ENCODE measurements at regions not wholly inside any gene's neighbourhood (a gene's known extent, or its start where the extent isn't known, plus 50 kb on each side); places are given as distances from the start of the nearest gene placed in this dataset.

DNA sequence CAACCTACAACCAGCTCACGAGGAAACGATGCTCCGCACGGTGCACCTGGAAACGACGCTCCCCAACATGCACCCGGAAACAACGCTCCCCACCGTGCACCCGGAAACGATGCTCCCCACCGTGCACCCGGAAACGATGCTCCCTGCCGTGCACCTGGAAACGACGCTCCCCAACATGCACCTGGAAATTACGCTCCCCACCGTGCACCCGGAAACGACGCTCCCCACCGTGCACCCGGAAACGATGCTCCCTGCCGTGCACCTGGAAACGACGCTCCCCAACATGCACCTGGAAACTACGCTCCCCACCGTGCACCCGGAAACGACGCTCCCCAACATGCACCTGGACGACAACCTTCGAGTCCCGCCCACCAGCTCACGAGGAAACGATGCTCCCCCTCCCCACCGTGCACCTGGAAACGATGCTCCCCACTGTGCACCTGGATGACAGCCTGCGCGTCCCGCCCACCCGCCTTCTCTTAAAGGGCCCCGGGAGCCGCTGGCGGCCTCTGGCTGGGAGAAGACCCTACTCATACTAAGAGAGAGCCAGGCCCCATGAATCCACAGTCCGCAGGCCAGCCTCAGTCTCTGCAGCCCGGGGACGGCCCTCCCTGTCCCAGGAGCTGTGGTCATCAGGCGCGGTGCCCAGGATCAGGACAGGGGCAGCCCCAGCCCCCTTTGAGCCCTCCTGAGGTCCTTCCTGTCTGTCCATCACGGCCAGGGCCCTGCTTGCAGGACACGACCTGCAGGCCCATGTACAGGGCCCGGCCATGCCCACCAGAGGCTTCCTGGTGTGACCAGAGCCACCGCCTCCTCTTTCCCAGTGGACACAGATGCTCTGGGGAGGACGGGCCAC is 98.3 kb downstream of the PDGFA start:
- TF ChIP-seq, protein P1, sequence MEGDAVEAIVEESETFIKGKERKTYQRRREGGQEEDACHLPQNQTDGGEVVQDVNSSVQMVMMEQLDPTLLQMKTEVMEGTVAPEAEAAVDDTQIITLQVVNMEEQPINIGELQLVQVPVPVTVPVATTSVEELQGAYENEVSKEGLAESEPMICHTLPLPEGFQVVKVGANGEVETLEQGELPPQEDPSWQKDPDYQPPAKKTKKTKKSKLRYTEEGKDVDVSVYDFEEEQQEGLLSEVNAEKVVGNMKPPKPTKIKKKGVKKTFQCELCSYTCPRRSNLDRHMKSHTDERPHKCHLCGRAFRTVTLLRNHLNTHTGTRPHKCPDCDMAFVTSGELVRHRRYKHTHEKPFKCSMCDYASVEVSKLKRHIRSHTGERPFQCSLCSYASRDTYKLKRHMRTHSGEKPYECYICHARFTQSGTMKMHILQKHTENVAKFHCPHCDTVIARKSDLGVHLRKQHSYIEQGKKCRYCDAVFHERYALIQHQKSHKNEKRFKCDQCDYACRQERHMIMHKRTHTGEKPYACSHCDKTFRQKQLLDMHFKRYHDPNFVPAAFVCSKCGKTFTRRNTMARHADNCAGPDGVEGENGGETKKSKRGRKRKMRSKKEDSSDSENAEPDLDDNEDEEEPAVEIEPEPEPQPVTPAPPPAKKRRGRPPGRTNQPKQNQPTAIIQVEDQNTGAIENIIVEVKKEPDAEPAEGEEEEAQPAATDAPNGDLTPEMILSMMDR (conservative IDR thresholded peaks at IDR 0.05 in 1 of 2, IDR thresholded peaks at IDR 0.05 in 1 of 2; ENCODE audit: extremely low read depth in 1 of 2, insufficient read depth in 1 of 2, low read depth in 1 of 2, low read length in 2 of 2), result no peak
- TF ChIP-seq EZH2 (IDR thresholded peaks at IDR 0.05; ENCODE audit: borderline replicate concordance, low read length), result no peak

Measured in mammary epithelial cell (primary cell).